IMR-90 (cell line): ENCODE measurements at regions not wholly inside any gene's neighbourhood (a gene's known extent, or its start where the extent isn't known, plus 50 kb on each side); places are given as distances from the start of the nearest gene placed in this dataset.

Source experiments
- BHLHE40 ChIP-seq: fragments of 150-350 bp; IDR thresholded peaks from 2 replicates; pipeline ENCODE4 v1.6.1; 2016; ENCODE audit warnings: mild to moderate bottlenecking, low read depth, low read length
- CEBPB ChIP-seq: IDR thresholded peaks from 2 replicates; pipeline ENCODE4 v1.6.1; 2012; ENCODE audit warnings: low read depth, low read length, improper control_type of control experiment
- CTCF ChIP-seq: conservative IDR thresholded peaks from 2 replicates; pipeline ENCODE4 v1.5.1; 2012; ENCODE audit warnings: mild to moderate bottlenecking, low read depth, low read length, improper control_type of control experiment
- FOS ChIP-seq: fragments of 150-350 bp; IDR thresholded peaks from 2 replicates; pipeline ENCODE4 v1.6.1; 2016; ENCODE audit warnings: low read depth, low read length
- MAZ ChIP-seq: IDR thresholded peaks from 2 replicates; pipeline ENCODE4 v1.6.1; 2012; ENCODE audit warnings: low read depth, mild to moderate bottlenecking, low read length, improper control_type of control experiment, moderate library complexity, borderline replicate concordance
- MXI1 ChIP-seq: IDR thresholded peaks from 2 replicates; pipeline ENCODE4 v1.6.1; 2012; ENCODE audit warnings: low read depth, mild to moderate bottlenecking, low read length, moderate library complexity, borderline replicate concordance
- POLR2A ChIP-seq: IDR thresholded peaks from 2 replicates; pipeline ENCODE4 v1.6.1; 2012; ENCODE audit warnings: mild to moderate bottlenecking, low read depth, low read length
- RAD21 ChIP-seq: IDR thresholded peaks from 2 replicates; pipeline ENCODE4 v1.6.1; 2012; ENCODE audit warnings: low read length, improper control_type of control experiment
- SMC3 ChIP-seq: fragments of 150-350 bp; IDR thresholded peaks from 2 replicates; pipeline ENCODE4 v1.6.1; 2016; ENCODE audit warnings: low read depth, mild to moderate bottlenecking, antibody characterized with exemption, low read length, moderate library complexity
- TF ChIP-seq, protein P1 (sequence below): fragments of 150-350 bp; IDR thresholded peaks from 2 replicates; pipeline ENCODE4 v1.6.1; 2017; ENCODE audit warnings: mild to moderate bottlenecking, antibody characterized with exemption, low read length, low read depth

DNA sequence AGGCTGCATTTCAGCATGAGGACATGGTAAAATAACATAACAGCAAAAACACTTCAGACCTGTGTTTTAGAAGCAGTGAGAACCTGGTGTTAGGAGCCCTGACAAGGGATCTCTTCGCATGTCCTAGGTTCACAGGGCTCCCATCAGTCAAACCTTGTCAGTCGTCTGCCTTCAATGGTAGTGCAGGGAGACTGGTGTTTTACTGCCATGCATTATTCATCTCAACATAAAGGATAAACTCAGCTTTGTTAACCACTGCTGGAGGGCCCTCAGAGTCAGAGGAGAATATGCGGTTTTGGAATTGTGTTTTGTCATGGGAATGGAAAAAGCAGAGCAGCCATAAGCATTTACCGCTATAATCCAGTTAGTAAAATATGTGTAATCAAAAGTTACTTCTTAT is 275.9 kb upstream of the GCFC2 start:
- TF ChIP-seq CTCF (no peak), SMC3 (no peak), MXI1 (no peak), POLR2A (no peak), CEBPB (no peak), MAZ (no peak), RAD21 (no peak), BHLHE40 (no peak), FOS (no peak)
- TF ChIP-seq, protein P1, sequence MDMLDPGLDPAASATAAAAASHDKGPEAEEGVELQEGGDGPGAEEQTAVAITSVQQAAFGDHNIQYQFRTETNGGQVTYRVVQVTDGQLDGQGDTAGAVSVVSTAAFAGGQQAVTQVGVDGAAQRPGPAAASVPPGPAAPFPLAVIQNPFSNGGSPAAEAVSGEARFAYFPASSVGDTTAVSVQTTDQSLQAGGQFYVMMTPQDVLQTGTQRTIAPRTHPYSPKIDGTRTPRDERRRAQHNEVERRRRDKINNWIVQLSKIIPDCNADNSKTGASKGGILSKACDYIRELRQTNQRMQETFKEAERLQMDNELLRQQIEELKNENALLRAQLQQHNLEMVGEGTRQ = no peak
